Testis (tissue), 2 donors: ENCODE measurements at regions not wholly inside any gene's neighbourhood (a gene's known extent, or its start where the extent isn't known, plus 50 kb on each side); places are given as distances from the start of the nearest gene placed in this dataset.

Experiments
- DNase-seq: peaks from one replicate; pipeline ENCODE4 v3.0.0-alpha.2; 2019
- H3K27ac ChIP-seq, 2 donors: fragments of 200-600 bp; sonication (generic); one replicate each; pipeline ENCODE4 v1.5.1; 2019
- H3K27me3 ChIP-seq: fragments of 200-600 bp; sonication (generic); one replicate; pipeline ENCODE4 v1.5.1; 2019
- H3K36me3 ChIP-seq: fragments of 200-600 bp; sonication (generic); one replicate; pipeline ENCODE4 v1.5.1; 2017; ENCODE audit warnings: low read depth; ENCODE audit errors: missing control alignments
- H3K4me1 ChIP-seq: fragments of 200-600 bp; sonication (generic); one replicate; pipeline ENCODE4 v1.5.1; 2019
- H3K4me3 ChIP-seq, 2 donors: fragments of 200-600 bp; sonication (generic); one replicate each; pipeline ENCODE4 v1.5.1; 2017 to 2019
- H3K9me3 ChIP-seq: fragments of 200-600 bp; sonication (generic); one replicate; pipeline ENCODE4 v1.5.1; 2017
- CTCF ChIP-seq, 3 experiments: fragments of 450-650 bp in 2 of 3; fragments of 200-600 bp in 1 of 3; sonication (generic) in 1 of 3; IDR thresholded peaks; one replicate each; pipeline ENCODE4 v1.5.1; 2016 to 2019; ENCODE audit warnings: antibody characterized with exemption in 3 of 3, mild to moderate bottlenecking in 2 of 3, moderate library complexity in 1 of 3
- POLR2A ChIP-seq: fragments of 450-650 bp; IDR thresholded peaks from one replicate; pipeline ENCODE4 v1.6.1; 2017; ENCODE audit warnings: antibody characterized with exemption, mild to moderate bottlenecking, moderate library complexity
- WGBS, 2 donors: methylation state at CpG; one replicate each; pipeline ENCODE4 v1.1.5; 2018; 5-methylcytosine and 5-hydroxymethylcytosine counted together
- intact Hi-C: fragments of 100-400 bp; cut with DNase I; formaldehyde crosslinking; loops from one replicate; pipeline ENCODE4 v1.15.1; 2023; ENCODE audit warnings: low total_unique reads

GRCh38 chr3:94241986-94242385, 179.1 kb downstream of the NSUN3 start:
- intact Hi-C loops: no loop called here
- Histone ChIP-seq H3K9me3 (no peaks in the 10 kb centered on the region), H3K36me3 (no peaks in the 10 kb centered on the region), H3K27me3 (no peaks in the 10 kb centered on the region), H3K27ac (no peak overlapping the region), H3K4me1 (no peaks in the 10 kb centered on the region), H3K4me3 (no peak overlapping the region)
- TF ChIP-seq POLR2A (no peak), CTCF (IDR thresholded peaks at IDR 0.05) (no peak)
- no peak for DNase-seq
- 67 to 70% methylated on average over 3 of the region's 3 CpGs for WGBS, 2 donors

GRCh38 chr3:94246171-94246570, 183.3 kb downstream of the NSUN3 start:
- TF ChIP-seq POLR2A: no peak
- TF ChIP-seq CTCF (IDR thresholded peaks at IDR 0.05): no peak
- Histone ChIP-seq H3K4me1 (no peaks in the 10 kb centered on the region), H3K27ac (no peak overlapping the region), H3K36me3 (no peaks in the 10 kb centered on the region), H3K4me3 (no peak overlapping the region), H3K27me3 (no peaks in the 10 kb centered on the region), H3K9me3 (no peaks in the 10 kb centered on the region)
- intact Hi-C loops: no loop called here
- DNase-seq: no peak
- WGBS, 2 donors: 32 to 64% methylated on average over 4 of the region's 4 CpGs

- Histone ChIP-seq H3K4me1 (no peaks in the 10 kb centered on the region), H3K9me3 (no peaks in the 10 kb centered on the region), H3K36me3 (no peaks in the 10 kb centered on the region), H3K4me3 (no peak overlapping the region), H3K27me3 (no peaks in the 10 kb centered on the region), H3K27ac (no peak overlapping the region)
- WGBS, 2 donors: 70 to 71% methylated on average over 1 of the region's 1 CpG
- DNase-seq: no peak
- TF ChIP-seq POLR2A (no peak), CTCF (IDR thresholded peaks at IDR 0.05) (no peak)
- intact Hi-C loops: no loop called here
Measured at GRCh38 chr3:94248042-94248441, 185.2 kb downstream of the NSUN3 start.

- Histone ChIP-seq H3K27ac (no peak overlapping the region), H3K27me3 (no peaks in the 10 kb centered on the region), H3K9me3 (no peaks in the 10 kb centered on the region), H3K4me1 (no peaks in the 10 kb centered on the region), H3K4me3 (no peak overlapping the region), H3K36me3 (no peaks in the 10 kb centered on the region)
- peak; percentile 91 for DNase-seq
- TF ChIP-seq POLR2A: no peak
- TF ChIP-seq CTCF (IDR thresholded peaks at IDR 0.05): peak; percentile 50 to 93 (median 60)
- 35 to 40% methylated on average over 5 of the region's 5 CpGs for WGBS, 2 donors
- intact Hi-C loops: no loop called here
Measured at GRCh38 chr3:94249491-94250079, 186.7 kb downstream of the NSUN3 start.

- 58 to 74% methylated on average over 1 of the region's 1 CpG for WGBS, 2 donors
- Histone ChIP-seq H3K27ac (no peak overlapping the region), H3K4me3 (no peak overlapping the region), H3K9me3 (no peaks in the 10 kb centered on the region), H3K27me3 (no peaks in the 10 kb centered on the region), H3K36me3 (no peaks in the 10 kb centered on the region), H3K4me1 (no peaks in the 10 kb centered on the region)
- TF ChIP-seq CTCF (IDR thresholded peaks at IDR 0.05) (no peak), POLR2A (no peak)
- intact Hi-C loops: no loop called here
- no peak for DNase-seq
Measured at GRCh38 chr3:94251566-94251965, 188.7 kb downstream of the NSUN3 start.
